H1 (cell line): ENCODE measurements at regions not wholly inside any gene's neighbourhood (a gene's known extent, or its start where the extent isn't known, plus 50 kb on each side); places are given as distances from the start of the nearest gene placed in this dataset.

Experiments
- CBX5 ChIP-seq: fragments of 300-800, 300-1000 bp; sonication (generic); IDR thresholded peaks from 2 replicates; pipeline ENCODE4 v1.7.1; 2016; ENCODE audit warnings: antibody characterized with exemption, low read length, low read depth
- CHD7 ChIP-seq: fragments of 300-600 bp; sonication (generic); IDR thresholded peaks from 2 replicates; pipeline ENCODE4 v1.7.1; 2012; ENCODE audit warnings: low read length, moderate library complexity, mild to moderate bottlenecking, inconsistent platforms; ENCODE audit not compliant: insufficient replicate concordance
- EZH2 ChIP-seq: fragments of 200-600 bp; sonication (generic); IDR thresholded peaks from 2 replicates; pipeline ENCODE4 v1.7.1; 2012; ENCODE audit warnings: low read depth, mild to moderate bottlenecking, moderate library complexity, low read length, inconsistent platforms; ENCODE audit not compliant: severe bottlenecking
- FOSL1 ChIP-seq: IDR thresholded peaks from 2 replicates; pipeline ENCODE4 v1.6.1; 2011; ENCODE audit warnings: mild to moderate bottlenecking, low read depth, low read length, moderate library complexity; ENCODE audit not compliant: insufficient read depth
- JUND ChIP-seq: IDR thresholded peaks from 2 replicates; pipeline ENCODE4 v1.6.1; 2011; ENCODE audit warnings: mild to moderate bottlenecking, improper control_type of control experiment, low read length
- POLR2AphosphoS5 ChIP-seq: IDR thresholded peaks from 2 replicates; pipeline ENCODE4 v1.6.1; 2011; ENCODE audit warnings: low read depth, low read length
- RAD21 ChIP-seq, 2 experiments: IDR thresholded peaks in 1 of 2; conservative IDR thresholded peaks in 1 of 2; 2 replicates each; pipeline ENCODE4 v1.6.1; 2011; ENCODE audit warnings: low read depth in 2 of 2, low read length in 2 of 2, improper control_type of control experiment in 1 of 2, inconsistent platforms in 1 of 2, mild to moderate bottlenecking in 1 of 2, moderate library complexity in 1 of 2
- TEAD4 ChIP-seq: IDR thresholded peaks from 2 replicates; pipeline ENCODE4 v1.6.1; 2012; ENCODE audit warnings: low read depth, low read length, inconsistent platforms, mixed read lengths
- USF2 ChIP-seq: IDR thresholded peaks from 2 replicates; pipeline ENCODE4 v1.6.1; 2011; ENCODE audit warnings: low read length, improper control_type of control experiment

DNA sequence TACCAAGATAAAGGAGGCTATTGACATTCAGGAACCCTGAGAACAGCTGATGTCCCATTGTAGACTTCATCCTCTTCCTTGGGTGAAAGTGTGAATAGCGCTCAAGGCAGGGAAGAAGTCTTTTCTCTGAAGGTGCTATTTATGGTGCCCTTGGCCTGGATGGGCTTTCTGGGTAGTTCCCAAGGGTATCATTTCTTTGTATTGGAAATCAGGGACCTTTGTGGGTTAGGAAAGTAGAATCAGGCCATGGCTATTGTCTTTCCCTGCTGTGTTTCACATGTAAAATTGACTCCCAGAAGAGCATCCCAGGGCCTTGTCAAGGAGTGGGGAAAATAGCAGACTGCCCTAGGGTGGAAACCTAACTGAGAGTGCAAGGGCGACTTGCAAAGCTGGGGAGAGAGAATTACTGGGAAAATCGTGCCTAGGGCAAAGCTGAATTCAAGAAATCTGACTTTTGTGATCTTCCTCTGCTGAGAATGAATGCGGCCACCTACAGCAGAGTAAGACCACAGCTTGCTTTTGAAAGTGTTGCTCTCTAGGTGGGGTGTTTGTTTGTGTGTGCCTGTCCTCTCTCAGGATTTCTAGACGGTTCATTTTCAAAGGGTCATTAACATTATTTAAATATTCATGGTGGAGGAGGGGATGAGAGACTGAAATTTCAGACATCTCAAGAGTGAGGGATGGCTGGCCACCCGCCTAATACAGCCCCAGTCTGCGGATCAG lies 160.6 kb downstream of the C9orf152 start (continued):
- TF ChIP-seq CHD7 (peak; percentile 85), EZH2 (peak; percentile 25), FOSL1 (no peak), RAD21 (IDR thresholded peaks at IDR 0.05 in 1 of 2, conservative IDR thresholded peaks at IDR 0.05 in 1 of 2; ENCODE audit: low read depth in 2 of 2, low read length in 2 of 2) (no peak; a peak in 1 of 4 replicates), USF2 (no peak), TEAD4 (0 out of 2 replicates have a peak, but pooled peaks have one; percentile 29), CBX5 (no peak), JUND (no peak), POLR2AphosphoS5 (0 out of 2 replicates have a peak, but pooled peaks have one; percentile 16)
